ENCODE measurements at regions not wholly inside any gene's neighbourhood (a gene's known extent, or its start where the extent isn't known, plus 50 kb on each side); places are given as distances from the start of the nearest gene placed in this dataset.

DNA sequence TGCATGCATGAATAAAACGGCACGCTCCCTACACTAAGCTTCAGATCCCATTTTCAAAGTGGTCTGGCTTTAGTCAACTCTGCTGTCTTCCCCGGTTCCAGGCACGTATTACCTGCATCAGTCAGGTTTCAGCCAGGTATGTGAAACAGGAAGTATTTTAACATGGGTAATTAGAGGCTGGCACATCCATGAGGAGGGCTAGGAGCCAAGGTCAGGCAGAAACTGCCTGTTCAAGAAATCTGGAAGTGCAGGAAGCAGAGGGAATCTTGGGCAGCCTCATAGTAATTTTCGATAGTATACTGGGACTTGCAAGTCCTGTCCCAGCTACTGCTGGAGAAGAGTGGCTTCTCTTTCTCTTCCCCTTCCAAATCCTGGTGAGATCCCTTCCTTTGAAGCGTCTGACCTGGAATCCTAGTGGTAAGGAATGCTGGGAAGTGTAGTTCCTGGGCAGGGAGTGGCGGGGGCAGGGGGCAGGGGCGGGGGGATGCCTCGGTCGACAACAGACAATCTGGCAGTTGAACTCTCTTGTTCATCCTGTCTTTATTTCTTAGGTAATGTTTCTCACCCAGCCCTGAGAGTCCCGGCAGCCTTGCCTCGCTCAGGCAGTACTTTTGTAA lies 403.1 kb downstream of the TLE4 start:
- TF ChIP-seq, protein P1, sequence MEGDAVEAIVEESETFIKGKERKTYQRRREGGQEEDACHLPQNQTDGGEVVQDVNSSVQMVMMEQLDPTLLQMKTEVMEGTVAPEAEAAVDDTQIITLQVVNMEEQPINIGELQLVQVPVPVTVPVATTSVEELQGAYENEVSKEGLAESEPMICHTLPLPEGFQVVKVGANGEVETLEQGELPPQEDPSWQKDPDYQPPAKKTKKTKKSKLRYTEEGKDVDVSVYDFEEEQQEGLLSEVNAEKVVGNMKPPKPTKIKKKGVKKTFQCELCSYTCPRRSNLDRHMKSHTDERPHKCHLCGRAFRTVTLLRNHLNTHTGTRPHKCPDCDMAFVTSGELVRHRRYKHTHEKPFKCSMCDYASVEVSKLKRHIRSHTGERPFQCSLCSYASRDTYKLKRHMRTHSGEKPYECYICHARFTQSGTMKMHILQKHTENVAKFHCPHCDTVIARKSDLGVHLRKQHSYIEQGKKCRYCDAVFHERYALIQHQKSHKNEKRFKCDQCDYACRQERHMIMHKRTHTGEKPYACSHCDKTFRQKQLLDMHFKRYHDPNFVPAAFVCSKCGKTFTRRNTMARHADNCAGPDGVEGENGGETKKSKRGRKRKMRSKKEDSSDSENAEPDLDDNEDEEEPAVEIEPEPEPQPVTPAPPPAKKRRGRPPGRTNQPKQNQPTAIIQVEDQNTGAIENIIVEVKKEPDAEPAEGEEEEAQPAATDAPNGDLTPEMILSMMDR (IDR thresholded peaks at IDR 0.05) = no peak
- TF ChIP-seq POLR2A (IDR thresholded peaks at IDR 0.05) = no peak

Measured in transverse colon (tissue), 3 donors.